Type B pancreatic cell (in vitro differentiated cells): ENCODE measurements at regions not wholly inside any gene's neighbourhood (a gene's known extent, or its start where the extent isn't known, plus 50 kb on each side); places are given as distances from the start of the nearest gene placed in this dataset.

Experiments
- DNase-seq: peaks from one replicate; pipeline ENCODE4 v3.0.0; 2021; ENCODE audit warnings: mixed read lengths; ENCODE audit not compliant: unreplicated experiment; ENCODE audit errors: extremely low spot score
- H3K27ac Mint-ChIP-seq: 2 replicates; pipeline ENCODE4 v1.8.0; 2021; ENCODE audit warnings: mild to moderate bottlenecking, mixed read lengths
- H3K27me3 Mint-ChIP-seq: 2 replicates; pipeline ENCODE4 v1.8.0; 2021; ENCODE audit warnings: mixed read lengths
- H3K36me3 Mint-ChIP-seq: 2 replicates; pipeline ENCODE4 v1.8.0; 2021; ENCODE audit warnings: mixed read lengths
- H3K4me1 Mint-ChIP-seq: one replicate; pipeline ENCODE4 v1.8.0; 2021; ENCODE audit warnings: mixed read lengths; ENCODE audit not compliant: unreplicated experiment
- H3K4me3 Mint-ChIP-seq: 2 replicates; pipeline ENCODE4 v1.8.0; 2021; ENCODE audit warnings: mild to moderate bottlenecking, mixed read lengths
- H3K9me3 Mint-ChIP-seq: 2 replicates; pipeline ENCODE4 v1.8.0; 2021; ENCODE audit warnings: mixed read lengths
- TF ChIP-seq, protein P1 (sequence below): fragments of 200-600 bp; sonication (generic); conservative IDR thresholded peaks from 2 replicates; pipeline ENCODE4 v1.5.0; 2021; ENCODE audit warnings: antibody characterized with exemption, mild to moderate bottlenecking

DNA sequence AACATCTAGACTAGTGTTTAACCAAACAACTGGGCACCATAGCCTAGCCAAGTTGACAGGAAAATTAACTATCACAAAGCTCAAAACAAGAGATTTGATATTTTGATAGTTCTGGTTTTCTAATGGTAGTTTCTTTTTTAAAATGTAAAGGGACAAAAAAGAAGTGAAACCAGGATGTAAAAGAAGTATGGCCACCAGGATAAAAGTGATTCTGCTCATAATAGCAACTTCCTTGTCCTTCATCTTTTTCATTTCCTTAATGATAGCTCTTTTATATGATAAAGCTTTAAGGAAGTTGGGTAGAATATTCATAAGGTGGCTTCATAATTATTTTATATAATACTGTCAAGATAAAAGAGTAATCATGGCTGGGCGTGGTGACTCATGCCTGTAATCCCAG is 139.1 kb downstream of the BASP1 start:
- Mint-ChIP-seq H3K27me3 (no peaks in the 10 kb centered on the region), H3K4me1 (peaks cover 18% of the 10 kb centered on the region), H3K36me3 (no peaks in the 10 kb centered on the region), H3K4me3 (no peak overlapping the region), H3K27ac (no peak overlapping the region), H3K9me3 (peaks cover 11% of the 10 kb centered on the region)
- TF ChIP-seq, protein P1, sequence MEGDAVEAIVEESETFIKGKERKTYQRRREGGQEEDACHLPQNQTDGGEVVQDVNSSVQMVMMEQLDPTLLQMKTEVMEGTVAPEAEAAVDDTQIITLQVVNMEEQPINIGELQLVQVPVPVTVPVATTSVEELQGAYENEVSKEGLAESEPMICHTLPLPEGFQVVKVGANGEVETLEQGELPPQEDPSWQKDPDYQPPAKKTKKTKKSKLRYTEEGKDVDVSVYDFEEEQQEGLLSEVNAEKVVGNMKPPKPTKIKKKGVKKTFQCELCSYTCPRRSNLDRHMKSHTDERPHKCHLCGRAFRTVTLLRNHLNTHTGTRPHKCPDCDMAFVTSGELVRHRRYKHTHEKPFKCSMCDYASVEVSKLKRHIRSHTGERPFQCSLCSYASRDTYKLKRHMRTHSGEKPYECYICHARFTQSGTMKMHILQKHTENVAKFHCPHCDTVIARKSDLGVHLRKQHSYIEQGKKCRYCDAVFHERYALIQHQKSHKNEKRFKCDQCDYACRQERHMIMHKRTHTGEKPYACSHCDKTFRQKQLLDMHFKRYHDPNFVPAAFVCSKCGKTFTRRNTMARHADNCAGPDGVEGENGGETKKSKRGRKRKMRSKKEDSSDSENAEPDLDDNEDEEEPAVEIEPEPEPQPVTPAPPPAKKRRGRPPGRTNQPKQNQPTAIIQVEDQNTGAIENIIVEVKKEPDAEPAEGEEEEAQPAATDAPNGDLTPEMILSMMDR: no peak
- DNase-seq: no peak

GRCh38 chr5:17357504-17357903 is 140.1 kb downstream of the BASP1 start:
- TF ChIP-seq, protein P1: no peak
- Mint-ChIP-seq H3K4me3 (no peak overlapping the region), H3K27ac (no peak overlapping the region), H3K36me3 (no peaks in the 10 kb centered on the region), H3K4me1 (peaks cover 15% of the 10 kb centered on the region), H3K27me3 (no peaks in the 10 kb centered on the region), H3K9me3 (peaks cover 11% of the 10 kb centered on the region)
- DNase-seq: no peak

DNA sequence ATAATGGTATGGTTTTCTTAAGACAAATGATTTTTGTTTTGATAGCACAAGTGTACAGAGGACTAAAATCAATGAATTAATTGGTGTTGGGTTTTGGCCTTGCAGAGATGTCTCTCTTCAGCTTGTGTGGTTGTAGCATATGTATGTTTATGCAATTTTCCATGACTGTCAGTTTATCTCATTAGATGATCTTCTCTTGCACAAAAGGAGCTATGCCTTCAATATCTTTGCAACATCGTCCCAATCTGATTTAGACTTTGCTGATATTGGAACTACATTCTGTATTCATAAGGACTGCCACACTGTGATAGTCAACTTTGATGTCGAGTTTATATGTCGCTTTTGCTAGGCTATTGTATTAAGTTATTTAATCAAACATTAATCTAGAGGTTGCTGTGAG is 140.0 kb upstream of the TAF11L2 start:
- Mint-ChIP-seq H3K4me1 (peaks cover 14% of the 10 kb centered on the region), H3K4me3 (no peak overlapping the region), H3K27ac (no peak overlapping the region), H3K36me3 (no peaks in the 10 kb centered on the region), H3K9me3 (peaks cover 11% of the 10 kb centered on the region), H3K27me3 (no peaks in the 10 kb centered on the region)
- TF ChIP-seq, protein P1: no peak
- no peak for DNase-seq

DNA sequence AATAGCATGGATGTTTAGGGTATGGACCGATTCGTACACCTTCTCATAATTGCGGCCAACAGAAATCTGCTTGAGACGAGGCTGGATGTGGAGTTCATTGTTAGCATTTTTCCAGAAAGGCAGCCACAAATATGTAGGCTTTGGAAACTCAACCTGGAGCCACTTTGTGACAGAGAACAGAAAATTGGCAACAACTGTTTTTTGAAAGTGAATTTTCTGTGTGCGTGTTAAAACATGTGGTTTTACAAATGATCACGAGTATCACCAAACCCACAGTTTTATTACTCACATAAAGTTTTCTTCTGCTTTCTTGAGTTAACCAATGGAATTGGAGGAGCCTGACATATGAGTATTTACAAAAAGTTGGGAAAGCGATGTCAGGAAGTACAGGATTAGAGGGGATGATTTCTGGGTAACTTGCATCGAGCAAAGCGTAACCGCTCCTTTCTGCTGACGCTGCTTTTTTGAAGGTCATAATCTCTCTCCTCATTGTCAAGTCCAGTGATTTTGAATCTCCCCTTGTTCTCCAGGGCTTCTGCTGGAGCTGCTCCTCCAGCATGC is 138.5 kb upstream of the TAF11L2 start:
- Mint-ChIP-seq H3K9me3 (peaks cover 11% of the 10 kb centered on the region), H3K27ac (no peak overlapping the region), H3K4me3 (no peak overlapping the region), H3K4me1 (peaks cover 14% of the 10 kb centered on the region), H3K27me3 (no peaks in the 10 kb centered on the region), H3K36me3 (no peaks in the 10 kb centered on the region)
- no peak for DNase-seq
- TF ChIP-seq, protein P1: no peak

DNA sequence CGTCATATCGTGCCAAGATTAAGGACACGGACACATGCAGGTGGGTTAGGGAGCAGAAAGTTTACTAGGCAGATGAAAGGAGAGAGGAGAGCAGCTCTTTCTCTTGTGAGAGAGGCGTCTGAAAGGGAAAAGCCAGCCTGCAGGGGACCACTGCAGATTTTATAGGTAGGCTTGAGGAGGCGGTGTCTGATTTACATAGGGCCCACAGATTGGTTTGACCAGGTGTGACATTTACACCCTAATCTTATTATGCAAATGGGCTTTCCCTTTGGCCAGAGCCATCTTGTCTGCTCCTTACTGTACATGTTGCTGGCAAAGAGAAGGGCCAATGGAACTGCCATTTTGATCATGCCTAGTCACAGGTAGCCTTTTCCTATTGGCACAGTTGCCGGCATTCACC is 137.2 kb upstream of the TAF11L2 start:
- Mint-ChIP-seq H3K27me3 (no peaks in the 10 kb centered on the region), H3K27ac (peak overlapping the region; percentile 87), H3K9me3 (peaks cover 11% of the 10 kb centered on the region), H3K4me1 (peaks cover 25% of the 10 kb centered on the region), H3K36me3 (no peaks in the 10 kb centered on the region), H3K4me3 (peak overlapping the region; percentile 64)
- TF ChIP-seq, protein P1: no peak
- no peak for DNase-seq

- H3K4me1 Mint-ChIP-seq: peaks cover 27% of the 10 kb centered on the region
- peak overlapping the region; percentile 87 for H3K27ac Mint-ChIP-seq
- no peak for DNase-seq
- H3K9me3 Mint-ChIP-seq: peaks cover 11% of the 10 kb centered on the region
- TF ChIP-seq, protein P1: no peak
- H3K36me3 Mint-ChIP-seq: no peaks in the 10 kb centered on the region
- no peaks in the 10 kb centered on the region for H3K27me3 Mint-ChIP-seq
- H3K4me3 Mint-ChIP-seq: peak overlapping the region; percentile 64
Measured at GRCh38 chr5:17361331-17361730, 136.7 kb upstream of the TAF11L2 start.
